Mesenchymal stem cell (in vitro differentiated cells and primary cell): ENCODE measurements at regions not wholly inside any gene's neighbourhood (a gene's known extent, or its start where the extent isn't known, plus 50 kb on each side); places are given as distances from the start of the nearest gene placed in this dataset.

ENCODE experiments used
- DNase-seq: peaks from one replicate; pipeline ENCODE4 v3.0.0-alpha.2; 2013
- H2AFZ ChIP-seq: one replicate; pipeline ENCODE4 v1.6.1; 2013; ENCODE audit warnings: low read depth, mild to moderate bottlenecking, control low read depth, inconsistent platforms, low read length, moderate library complexity
- H2AK5ac ChIP-seq: 2 replicates; pipeline ENCODE4 v1.6.1; 2013; ENCODE audit warnings: low read length, moderate library complexity, mild to moderate bottlenecking, inconsistent platforms; ENCODE audit not compliant: severe bottlenecking
- H2BK120ac ChIP-seq: one replicate; pipeline ENCODE4 v1.6.1; 2013; ENCODE audit warnings: low read depth, mild to moderate bottlenecking, inconsistent platforms, low read length, moderate library complexity
- H2BK12ac ChIP-seq, 2 experiments: one replicate each; pipeline ENCODE4 v1.6.1; 2013; ENCODE audit warnings: inconsistent platforms in 2 of 2, low read length in 2 of 2, mild to moderate bottlenecking in 2 of 2, moderate library complexity in 2 of 2, control low read depth in 1 of 2
- H2BK15ac ChIP-seq: one replicate; pipeline ENCODE4 v1.6.1; 2013; ENCODE audit warnings: mild to moderate bottlenecking, low read depth, inconsistent platforms; ENCODE audit not compliant: poor library complexity, severe bottlenecking
- H2BK5ac ChIP-seq: 2 replicates; pipeline ENCODE4 v1.6.1; 2013; ENCODE audit warnings: low read depth, mild to moderate bottlenecking, low read length, control low read depth, inconsistent platforms; ENCODE audit not compliant: poor library complexity, severe bottlenecking
- H3K14ac ChIP-seq, 2 experiments: one replicate each; pipeline ENCODE4 v1.6.1; 2013; ENCODE audit warnings: inconsistent platforms in 2 of 2, low read length in 2 of 2, control low read depth in 1 of 2, mild to moderate bottlenecking in 1 of 2, moderate library complexity in 1 of 2
- H3K18ac ChIP-seq, 2 experiments: one replicate each; pipeline ENCODE4 v1.6.1; 2013; ENCODE audit warnings: inconsistent platforms in 2 of 2, low read length in 2 of 2, control low read depth in 1 of 2, low read depth in 1 of 2, mild to moderate bottlenecking in 1 of 2
- H3K23ac ChIP-seq, 2 experiments: one replicate each; pipeline ENCODE4 v1.6.1; 2013; ENCODE audit warnings: inconsistent platforms in 2 of 2, low read length in 2 of 2, mild to moderate bottlenecking in 2 of 2, moderate library complexity in 2 of 2, control low read depth in 1 of 2
- H3K27ac ChIP-seq: 2 replicates; pipeline ENCODE4 v1.5.1; 2013; ENCODE audit warnings: mild to moderate bottlenecking, moderate library complexity, low read length, control low read depth, inconsistent platforms; ENCODE audit not compliant: poor library complexity, severe bottlenecking
- H3K27me3 ChIP-seq, 2 experiments: 2 replicates each; pipeline versions ENCODE4 v1.6.1 to v1.7.0; 2013; ENCODE audit warnings: low read length in 2 of 2, mild to moderate bottlenecking in 2 of 2, moderate library complexity in 2 of 2, control low read depth in 1 of 2, inconsistent platforms in 1 of 2; ENCODE audit not compliant: control insufficient read depth in 1 of 2, insufficient read depth in 1 of 2
- H3K36me3 ChIP-seq, 2 experiments: 2 replicates each; pipeline versions ENCODE4 v1.6.1 to v1.7.0; 2013; ENCODE audit warnings: low read length in 2 of 2, control low read depth in 1 of 2, inconsistent platforms in 1 of 2, low read depth in 1 of 2, mild to moderate bottlenecking in 1 of 2; ENCODE audit not compliant: insufficient read depth in 2 of 2, control insufficient read depth in 1 of 2
- H3K4ac ChIP-seq, 2 experiments: one replicate each; pipeline ENCODE4 v1.6.1; 2013; ENCODE audit warnings: inconsistent platforms in 2 of 2, low read length in 2 of 2, mild to moderate bottlenecking in 2 of 2, moderate library complexity in 2 of 2, control low read depth in 1 of 2, low read depth in 1 of 2
- H3K4me1 ChIP-seq: 2 replicates; pipeline ENCODE4 v1.6.1; 2013; ENCODE audit warnings: low read depth, low read length, control low read depth; ENCODE audit not compliant: control insufficient read depth, insufficient read depth
- H3K4me2 ChIP-seq: 2 replicates; pipeline ENCODE4 v1.6.1; 2013; ENCODE audit warnings: low read length, mild to moderate bottlenecking, inconsistent platforms; ENCODE audit not compliant: poor library complexity, severe bottlenecking
- H3K4me3 ChIP-seq, 2 experiments: 2 replicates each; pipeline versions ENCODE4 v1.5.1 to v1.7.0; 2013; ENCODE audit warnings: low read length in 2 of 2, mild to moderate bottlenecking in 2 of 2, control low read depth in 1 of 2, low read depth in 1 of 2; ENCODE audit not compliant: insufficient read depth in 1 of 2
- H3K79me1 ChIP-seq: replicated peaks from 2 replicates; pipeline ENCODE4 v1.6.1; 2013; ENCODE audit warnings: mild to moderate bottlenecking, control low read depth, low read length, inconsistent platforms; ENCODE audit not compliant: poor library complexity, severe bottlenecking
- H3K9ac ChIP-seq: 2 replicates; pipeline ENCODE4 v1.7.0; 2013; ENCODE audit warnings: mild to moderate bottlenecking, low read length, moderate library complexity
- H3K9me3 ChIP-seq: 2 replicates; pipeline ENCODE4 v1.7.0; 2013; ENCODE audit warnings: mild to moderate bottlenecking, low read length; ENCODE audit not compliant: control insufficient read depth
- H4K8ac ChIP-seq: one replicate; pipeline ENCODE4 v1.6.1; 2013; ENCODE audit warnings: inconsistent platforms, mild to moderate bottlenecking, low read length, moderate library complexity
- H4K91ac ChIP-seq: one replicate; pipeline ENCODE4 v1.6.1; 2013; ENCODE audit warnings: mild to moderate bottlenecking, low read length, inconsistent platforms
- WGBS: methylation state at CpG from one replicate; pipeline ENCODE4 v1.1.7; 2013; ENCODE audit warnings: mixed read lengths; 5-methylcytosine and 5-hydroxymethylcytosine counted together

- Histone ChIP-seq H3K79me1 (no peaks in the 10 kb centered on the region), H2BK12ac (no peak overlapping the region), H3K36me3 (no peaks in the 10 kb centered on the region), H2BK15ac (no peak overlapping the region), H3K18ac (no peak overlapping the region), H3K4me2 (no peak overlapping the region), H3K4me1 (no peaks in the 10 kb centered on the region), H3K4ac (no peak overlapping the region), H2AK5ac (no peak overlapping the region), H2BK120ac (no peak overlapping the region), H4K8ac (no peak overlapping the region), H4K91ac (no peak overlapping the region), H3K27ac (no peak overlapping the region), H3K23ac (no peak overlapping the region), H3K4me3 (no peak overlapping the region), H2AFZ (no peak overlapping the region), H3K9me3 (no peaks in the 10 kb centered on the region), H3K27me3 (no peaks in the 10 kb centered on the region), H3K14ac (no peak overlapping the region), H2BK5ac (no peak overlapping the region), H3K9ac (no peak overlapping the region)
- DNase-seq = no peak
- WGBS = no CpG with 5 or more reads among the region's 1 CpG
These were observed 1442.9 kb downstream of the SLITRK1 start for GRCh38 chr13:82439159-82439904.

GRCh38 chr13:82438320-82438719 lies 1444.0 kb downstream of the SLITRK1 start:
- no peak overlapping the region for H3K18ac ChIP-seq
- H2AK5ac ChIP-seq = no peak overlapping the region
- H3K36me3 ChIP-seq = no peaks in the 10 kb centered on the region
- no peak overlapping the region for H3K27ac ChIP-seq
- no peak overlapping the region for H3K14ac ChIP-seq
- no peak overlapping the region for H2BK120ac ChIP-seq
- 21% methylated on average over 1 of the region's 1 CpG for WGBS
- no peak overlapping the region for H3K4me3 ChIP-seq
- H4K91ac ChIP-seq = no peak overlapping the region
- H2BK15ac ChIP-seq = no peak overlapping the region
- no peak for DNase-seq
- no peak overlapping the region for H2BK5ac ChIP-seq
- no peak overlapping the region for H2BK12ac ChIP-seq
- H2AFZ ChIP-seq = no peak overlapping the region
- H3K27me3 ChIP-seq = no peaks in the 10 kb centered on the region
- no peaks in the 10 kb centered on the region for H3K79me1 ChIP-seq
- no peak overlapping the region for H3K4me2 ChIP-seq
- no peaks in the 10 kb centered on the region for H3K9me3 ChIP-seq
- no peak overlapping the region for H3K23ac ChIP-seq
- H3K9ac ChIP-seq = no peak overlapping the region
- H4K8ac ChIP-seq = no peak overlapping the region
- no peaks in the 10 kb centered on the region for H3K4me1 ChIP-seq
- no peak overlapping the region for H3K4ac ChIP-seq

GRCh38 chr13:82436099-82436585 lies 1446.1 kb downstream of the SLITRK1 start:
- no peak overlapping the region for H3K9ac ChIP-seq
- H2BK15ac ChIP-seq = no peak overlapping the region
- no peak overlapping the region for H2BK120ac ChIP-seq
- no peak overlapping the region for H3K27ac ChIP-seq
- DNase-seq = no peak
- H3K4ac ChIP-seq = no peak overlapping the region
- H4K91ac ChIP-seq = no peak overlapping the region
- H2BK12ac ChIP-seq = no peak overlapping the region
- WGBS = 89% methylated on average over 1 of the region's 1 CpG
- no peaks in the 10 kb centered on the region for H3K36me3 ChIP-seq
- no peak overlapping the region for H3K4me2 ChIP-seq
- no peak overlapping the region for H2BK5ac ChIP-seq
- H3K18ac ChIP-seq = no peak overlapping the region
- H3K79me1 ChIP-seq = no peaks in the 10 kb centered on the region
- H3K4me1 ChIP-seq = no peaks in the 10 kb centered on the region
- no peak overlapping the region for H2AFZ ChIP-seq
- H4K8ac ChIP-seq = no peak overlapping the region
- H3K27me3 ChIP-seq = no peaks in the 10 kb centered on the region
- H3K4me3 ChIP-seq = no peak overlapping the region
- no peak overlapping the region for H2AK5ac ChIP-seq
- H3K23ac ChIP-seq = no peak overlapping the region
- no peaks in the 10 kb centered on the region for H3K9me3 ChIP-seq
- H3K14ac ChIP-seq = no peak overlapping the region

- no peak overlapping the region for H2BK5ac ChIP-seq
- H3K9ac ChIP-seq = no peak overlapping the region
- H3K27me3 ChIP-seq = no peaks in the 10 kb centered on the region
- DNase-seq = no peak
- no peak overlapping the region for H4K8ac ChIP-seq
- H3K23ac ChIP-seq = no peak overlapping the region
- H3K4ac ChIP-seq = no peak overlapping the region
- WGBS = 100% methylated on average over 2 of the region's 2 CpGs
- no peak overlapping the region for H2BK120ac ChIP-seq
- no peak overlapping the region for H3K27ac ChIP-seq
- no peak overlapping the region for H2BK15ac ChIP-seq
- H3K36me3 ChIP-seq = no peaks in the 10 kb centered on the region
- H3K9me3 ChIP-seq = no peaks in the 10 kb centered on the region
- no peak overlapping the region for H2AK5ac ChIP-seq
- no peak overlapping the region for H3K4me3 ChIP-seq
- no peak overlapping the region for H2BK12ac ChIP-seq
- H3K4me1 ChIP-seq = no peaks in the 10 kb centered on the region
- no peak overlapping the region for H3K14ac ChIP-seq
- no peaks in the 10 kb centered on the region for H3K79me1 ChIP-seq
- no peak overlapping the region for H2AFZ ChIP-seq
- H4K91ac ChIP-seq = no peak overlapping the region
- H3K18ac ChIP-seq = no peak overlapping the region
- no peak overlapping the region for H3K4me2 ChIP-seq
These were observed 1449.3 kb downstream of the SLITRK1 start for GRCh38 chr13:82432949-82433348.
